T-helper 2 cell (primary cell): ENCODE measurements at regions not wholly inside any gene's neighbourhood (a gene's known extent, or its start where the extent isn't known, plus 50 kb on each side); places are given as distances from the start of the nearest gene placed in this dataset.
"Not testable (repeated sequence)": the region's sequence is repeated elsewhere in the genome, so short reads cannot be mapped to it uniquely, and the experiment has no call there.

Source experiments
- DNase-seq, 5 experiments: peaks; one replicate each; pipeline versions ENCODE4 v3.0.0 to v3.0.0-alpha.2; 2012 to 2022

DNA sequence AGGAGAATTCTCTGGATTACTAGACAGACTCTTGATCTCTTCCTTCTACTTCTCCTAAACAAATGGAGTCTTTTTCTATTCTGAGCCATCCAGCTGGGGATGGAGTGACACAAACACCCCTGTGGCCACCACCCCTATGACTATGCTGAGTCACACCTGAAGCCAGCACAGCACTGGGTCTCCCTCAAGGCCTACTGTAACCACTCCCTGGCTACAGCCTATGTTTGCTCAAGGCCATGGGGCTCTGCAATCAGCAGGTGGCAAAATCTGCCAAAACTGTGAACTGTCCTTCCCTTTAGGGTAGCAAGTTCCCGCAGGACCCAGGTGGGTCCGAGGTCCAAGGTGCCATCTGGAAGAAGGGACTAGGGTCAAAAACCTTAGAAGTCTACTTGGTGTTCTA lies 132.3 kb downstream of the TINAG start:
- no peak for DNase-seq

DNA sequence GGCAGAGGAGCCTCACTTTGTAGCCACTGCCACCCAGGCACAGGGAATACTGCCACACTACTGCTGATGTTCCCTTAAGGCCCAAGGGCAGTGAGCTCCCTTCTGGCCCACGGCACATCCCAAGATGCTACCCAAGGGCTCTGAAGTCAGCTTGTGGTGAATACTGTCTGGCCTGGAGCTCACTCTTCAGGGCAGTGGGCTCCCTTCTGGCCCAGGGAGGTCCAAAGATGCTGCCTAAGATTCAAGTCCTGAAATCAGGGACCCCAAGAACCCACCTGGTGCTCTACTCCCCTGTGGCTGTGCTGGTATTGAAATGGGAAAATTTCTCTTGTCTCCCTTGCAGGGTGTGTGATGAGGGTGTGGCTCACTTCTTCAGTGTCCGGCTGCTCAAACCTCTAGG lies 132.8 kb downstream of the TINAG start:
- DNase-seq = no peak

DNA sequence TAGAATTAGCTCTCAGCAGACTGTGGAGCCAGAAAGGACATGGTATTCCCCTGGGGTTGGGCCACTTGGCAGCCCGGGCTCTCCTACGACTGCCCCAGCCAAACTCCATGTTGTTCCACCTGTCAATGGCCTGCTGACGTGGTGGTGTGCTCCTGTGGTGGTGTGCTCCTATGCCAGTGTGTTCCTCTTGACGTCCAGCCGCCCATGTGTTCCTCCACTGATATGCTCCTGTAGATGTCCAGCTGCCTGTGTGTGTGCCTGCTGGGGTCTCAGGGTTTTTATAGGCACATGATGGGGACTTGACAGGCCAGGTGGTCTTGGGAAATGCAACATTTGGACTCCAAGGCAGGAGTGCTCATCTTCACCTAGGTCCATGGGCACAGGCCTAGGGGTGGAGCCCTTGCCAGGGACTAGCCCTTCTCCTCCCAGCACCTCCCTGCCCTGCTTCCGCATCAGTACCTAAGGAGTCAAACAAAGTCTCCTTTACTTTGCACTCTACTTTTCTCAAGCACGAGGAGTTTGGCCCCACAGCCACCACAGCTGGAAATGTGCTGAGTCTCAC lies 133.5 kb downstream of the TINAG start:
- no peak for DNase-seq

DNA sequence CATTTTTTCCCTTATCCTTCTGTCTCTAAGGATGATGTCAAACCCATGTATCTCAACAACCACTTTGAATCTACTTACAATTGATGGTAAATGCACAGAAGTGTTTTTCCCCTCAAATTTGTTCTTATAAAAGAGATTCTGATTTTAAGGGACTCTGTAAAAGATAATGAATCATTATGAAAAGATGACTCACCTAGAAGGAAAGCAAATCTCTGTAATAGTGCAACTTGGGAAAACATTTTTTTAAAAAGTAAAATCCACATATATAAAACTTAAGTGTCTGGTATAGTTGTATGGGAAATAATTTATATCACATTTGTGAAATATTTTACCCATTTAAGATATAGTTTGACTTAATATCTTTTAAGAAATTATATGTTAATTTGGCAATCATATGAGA lies 137.0 kb downstream of the TINAG start:
- DNase-seq = no peak

DNA sequence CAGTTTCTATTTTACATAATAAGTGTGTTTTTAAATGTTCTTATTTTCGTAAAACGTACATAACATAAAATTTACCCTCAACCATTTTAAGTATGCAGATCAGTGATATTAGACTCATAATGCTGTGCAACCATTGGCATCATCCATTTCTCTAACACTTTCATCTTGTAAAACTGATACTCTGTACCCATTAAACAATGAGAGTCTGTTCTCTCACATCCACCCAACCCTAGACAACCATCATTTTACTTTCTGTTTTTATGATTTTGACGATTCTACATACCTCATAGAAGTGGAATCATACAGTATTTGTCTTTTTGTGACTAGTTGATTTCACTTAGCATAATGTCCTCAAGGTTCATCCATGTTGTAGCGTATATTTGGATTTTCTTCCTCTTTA lies 140.4 kb downstream of the TINAG start:
- no peak for DNase-seq

DNA sequence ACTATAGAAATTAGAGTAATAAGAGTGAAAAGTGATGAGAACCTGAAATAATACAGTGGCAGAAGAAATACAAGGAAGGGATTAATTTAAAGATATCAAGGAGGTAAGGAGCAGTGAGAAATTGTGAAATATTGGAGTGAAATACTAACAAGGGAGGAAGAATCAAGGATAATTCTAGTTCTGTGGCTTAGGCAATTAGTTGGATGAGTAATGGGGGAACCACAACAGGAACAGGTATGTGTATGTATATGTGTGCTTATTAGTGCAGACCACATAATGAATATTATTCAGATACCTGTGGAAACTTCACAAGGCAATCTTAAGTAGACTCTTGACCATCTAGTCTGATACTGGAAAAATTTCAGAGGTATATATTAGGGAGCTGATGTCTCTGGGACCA lies 143.3 kb downstream of the TINAG start:
- DNase-seq = no peak

DNA sequence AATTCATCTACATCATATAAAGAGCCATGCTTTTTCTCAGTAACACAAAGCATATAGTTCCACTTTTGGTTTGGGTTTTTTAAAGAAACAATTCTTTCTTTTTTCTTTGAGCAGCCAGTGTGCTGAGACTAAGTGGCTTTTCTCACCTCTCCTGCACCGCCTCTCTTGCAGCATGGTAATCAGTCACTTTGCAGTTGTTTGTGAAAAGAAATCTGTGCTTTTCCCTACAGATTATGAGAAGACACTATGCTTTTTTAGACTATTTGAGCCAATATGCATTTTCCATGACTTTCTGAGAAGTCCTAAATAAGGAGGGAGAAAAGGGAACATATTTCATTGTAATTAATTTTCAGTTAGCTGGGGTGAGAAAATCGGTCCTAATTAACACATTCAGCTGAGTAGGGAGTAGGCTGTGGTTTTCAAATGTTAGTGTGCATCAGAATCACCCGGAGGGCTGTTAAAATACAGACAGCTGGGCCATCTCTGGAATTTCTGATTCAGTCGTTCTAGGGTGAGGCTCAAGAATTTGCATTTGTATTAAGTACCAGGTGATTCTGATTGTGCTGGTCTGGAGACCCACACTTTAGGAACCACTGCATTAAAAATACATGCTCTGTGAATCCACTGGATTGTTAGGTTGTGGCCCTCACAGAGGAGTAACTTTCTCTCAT lies 155.2 kb downstream of the TINAG start:
- DNase-seq = no peak

DNA sequence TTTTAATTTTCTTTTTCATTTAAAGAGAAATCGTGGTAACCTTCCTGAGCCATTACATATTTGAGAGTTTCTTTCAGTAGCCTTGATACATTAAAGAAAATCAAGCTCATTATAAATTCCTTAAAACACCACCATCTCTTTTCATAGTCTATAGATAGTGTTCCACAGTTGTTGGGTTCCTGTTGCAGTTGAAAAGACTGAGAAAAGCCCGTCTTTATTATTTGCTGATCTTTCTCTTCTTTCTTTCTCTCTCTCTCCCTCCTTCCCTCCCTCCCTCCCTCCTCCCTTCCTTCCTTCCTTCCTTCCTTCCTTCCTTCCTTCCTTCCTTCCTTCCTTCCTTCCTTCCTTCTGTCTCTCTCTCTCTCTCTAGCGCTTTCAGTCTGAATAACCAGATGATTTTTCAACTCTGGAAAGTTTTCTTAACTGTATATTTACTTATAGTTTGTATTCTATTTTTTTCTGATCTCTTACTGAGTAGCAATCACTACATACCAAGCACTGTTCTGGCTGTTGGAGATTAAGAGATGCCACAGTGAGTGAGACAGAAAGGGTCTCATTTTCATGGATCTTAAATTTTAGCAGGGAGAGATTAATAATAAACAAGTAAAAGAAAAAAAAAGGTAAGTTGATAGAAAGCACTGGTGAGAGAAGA lies 157.5 kb downstream of the TINAG start:
- no peak for DNase-seq

DNA sequence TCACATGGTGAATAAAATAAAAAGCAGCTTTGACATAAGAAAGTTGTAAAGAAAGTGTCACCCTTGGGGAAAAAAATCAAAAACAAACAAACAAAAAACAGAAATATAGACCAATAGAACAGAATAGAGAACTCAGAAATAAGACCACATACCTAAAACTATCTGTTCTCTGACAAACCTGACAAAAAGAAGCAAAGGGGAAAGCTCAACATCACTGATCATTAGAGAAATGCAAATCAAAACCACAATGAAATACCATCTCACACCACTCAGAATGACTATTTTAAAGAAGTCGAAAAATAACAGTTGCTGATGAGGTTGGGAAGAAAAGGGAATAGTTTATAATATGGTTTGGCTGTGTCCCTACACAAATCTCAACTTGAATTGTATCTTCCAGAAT lies 159.1 kb downstream of the TINAG start:
- no peak for DNase-seq

DNA sequence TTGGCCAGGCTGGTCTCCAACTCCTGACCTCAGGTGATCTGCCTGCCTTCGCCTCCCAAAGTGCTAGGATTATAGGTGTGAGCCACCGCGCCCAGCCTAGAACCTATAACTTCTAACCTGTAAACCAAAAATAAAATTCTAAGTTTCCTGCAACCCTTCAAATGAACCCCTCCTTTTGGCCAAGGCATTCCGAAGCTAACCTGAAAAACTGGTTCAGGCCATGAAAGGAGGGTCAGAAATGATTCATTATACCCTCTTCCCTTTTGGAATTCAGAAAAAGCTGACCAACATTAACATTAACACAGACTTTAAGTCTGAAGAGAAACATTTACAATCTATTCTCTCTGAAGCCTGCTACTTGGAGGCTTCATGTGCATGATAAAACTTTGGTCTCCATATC lies 165.1 kb downstream of the TINAG start:
- DNase-seq = no peak

DNA sequence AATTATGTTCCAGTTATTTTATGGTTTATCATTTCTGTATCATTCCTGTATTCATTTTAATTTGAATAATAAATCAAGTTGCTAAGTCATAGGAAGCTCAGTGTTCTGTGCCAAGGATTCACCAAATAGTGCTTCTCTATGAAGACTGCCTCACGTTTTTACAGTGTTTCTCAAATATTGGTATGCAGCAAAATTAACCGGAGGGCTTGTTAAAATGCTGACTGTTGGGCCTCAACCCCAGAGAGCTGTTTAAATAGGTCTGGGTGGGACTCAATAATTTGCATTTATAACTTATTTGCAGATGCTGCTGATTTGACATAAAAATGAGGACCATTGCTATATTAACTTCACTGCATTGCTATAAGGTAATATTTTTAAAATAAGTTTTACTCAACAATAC lies 166.7 kb downstream of the TINAG start:
- DNase-seq = no peak

DNA sequence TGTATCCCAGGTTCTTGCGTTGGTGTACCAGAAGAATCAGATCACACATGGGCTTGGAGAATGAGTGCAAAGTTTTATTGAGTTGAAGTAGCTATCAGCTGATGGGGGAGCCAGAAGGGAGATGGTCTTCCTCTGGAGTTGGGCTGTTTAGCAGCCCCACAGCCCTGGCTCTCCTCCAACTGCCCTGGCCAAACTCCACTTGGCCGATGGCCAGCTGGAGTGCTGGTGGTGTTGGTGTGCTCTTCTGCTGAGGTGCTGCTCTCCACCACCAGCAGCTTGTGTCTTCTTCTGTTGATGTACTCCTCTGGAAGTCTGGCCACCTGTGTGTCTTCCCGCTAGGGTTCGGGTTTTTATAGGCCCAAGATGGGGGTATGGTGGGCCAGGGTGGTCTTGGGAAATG lies 172.8 kb downstream of the TINAG start:
- DNase-seq = no peak

DNA sequence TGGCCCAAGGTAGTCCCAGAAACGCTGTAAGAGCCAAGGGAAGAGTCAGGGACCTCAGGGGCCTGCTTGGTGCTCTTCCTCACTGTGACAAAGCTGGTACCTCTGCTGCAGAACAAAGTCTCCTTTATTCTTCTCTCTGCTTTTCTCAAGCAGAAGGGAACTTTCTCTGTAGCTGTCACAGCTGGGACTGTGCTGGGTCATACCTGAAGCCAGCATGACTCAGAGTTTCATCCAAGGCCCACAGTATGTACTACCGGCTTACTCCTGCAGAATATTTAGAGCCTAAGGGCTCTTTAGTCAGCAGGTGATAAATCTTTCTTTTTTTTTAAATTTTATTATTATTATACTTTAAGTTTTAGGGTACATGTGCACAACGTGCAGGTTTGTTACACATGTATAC lies 183.2 kb downstream of the TINAG start:
- no peak for DNase-seq

DNA sequence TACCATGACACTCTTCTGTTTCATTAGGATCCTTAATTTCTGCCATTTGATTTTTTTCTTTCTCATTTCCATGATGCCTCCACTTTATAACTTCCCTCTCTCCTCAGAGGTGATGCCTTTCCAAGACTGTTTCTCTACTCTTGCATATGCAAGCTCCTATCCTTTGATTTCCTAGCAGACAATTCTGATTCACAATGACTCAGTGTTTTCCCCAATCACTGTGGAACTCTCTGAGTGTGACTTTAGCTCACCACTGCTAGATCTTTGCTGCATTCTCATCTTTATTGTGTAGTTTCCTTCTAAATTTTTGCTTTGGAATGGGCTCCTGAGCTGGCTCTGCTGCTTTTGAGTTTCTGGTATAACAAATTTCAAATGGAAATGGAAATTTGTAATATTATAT lies 184.9 kb downstream of the TINAG start:
- DNase-seq = no peak

DNA sequence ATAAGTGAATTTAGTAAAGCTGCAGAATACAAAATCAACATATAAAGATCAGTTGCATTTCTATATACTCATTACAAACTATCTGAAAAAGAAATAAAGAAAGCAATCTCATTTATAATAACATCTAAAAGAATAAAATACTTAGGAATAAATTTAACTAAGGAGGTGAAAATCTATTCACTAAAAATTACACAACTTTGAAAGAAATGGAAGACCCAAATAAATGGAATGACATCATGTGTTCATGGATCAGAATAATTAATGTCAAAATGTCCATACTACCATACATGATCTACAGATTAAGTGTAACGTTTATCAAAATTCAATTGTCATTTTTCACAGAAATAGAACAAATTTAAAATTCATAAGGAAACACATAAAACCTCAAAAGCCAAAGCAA lies 194.9 kb downstream of the TINAG start:
- no peak for DNase-seq

DNA sequence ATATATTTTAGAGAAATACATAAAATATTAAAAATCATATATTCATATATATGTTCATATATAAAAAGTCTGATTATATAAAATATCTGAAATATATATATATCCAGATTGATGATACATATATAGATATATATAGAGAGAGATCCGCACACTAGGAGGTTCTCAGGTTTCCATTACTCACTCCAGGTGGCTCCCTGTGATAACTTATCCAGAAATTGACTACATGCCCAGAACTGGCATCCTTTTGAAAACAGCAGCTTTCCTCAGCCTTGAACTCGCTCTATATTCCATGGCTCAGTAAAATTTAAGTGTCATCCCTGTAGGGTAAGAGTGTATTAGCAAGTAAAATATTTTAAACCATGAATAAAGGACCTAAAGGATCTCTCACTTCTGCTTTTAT lies 206.8 kb downstream of the TINAG start:
- no peak for DNase-seq

DNA sequence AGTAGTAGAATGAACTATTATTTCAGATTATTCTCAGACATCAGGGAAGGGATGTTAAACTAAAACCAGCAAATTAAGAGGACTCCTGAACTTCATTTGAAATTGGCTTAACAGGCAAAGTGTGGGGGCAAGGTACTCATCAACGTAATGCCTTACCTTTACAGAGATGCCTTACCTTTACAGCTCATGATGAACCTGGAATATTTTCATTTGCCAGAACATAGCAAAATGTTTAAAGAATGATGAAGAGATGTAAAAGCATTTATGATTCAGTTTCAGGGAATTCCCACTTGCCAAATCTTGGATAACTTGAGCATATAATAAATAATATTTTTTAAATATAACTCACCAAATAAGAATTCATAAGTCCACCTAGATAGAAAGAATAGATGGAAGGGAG lies 207.5 kb downstream of the TINAG start:
- DNase-seq = no peak

DNA sequence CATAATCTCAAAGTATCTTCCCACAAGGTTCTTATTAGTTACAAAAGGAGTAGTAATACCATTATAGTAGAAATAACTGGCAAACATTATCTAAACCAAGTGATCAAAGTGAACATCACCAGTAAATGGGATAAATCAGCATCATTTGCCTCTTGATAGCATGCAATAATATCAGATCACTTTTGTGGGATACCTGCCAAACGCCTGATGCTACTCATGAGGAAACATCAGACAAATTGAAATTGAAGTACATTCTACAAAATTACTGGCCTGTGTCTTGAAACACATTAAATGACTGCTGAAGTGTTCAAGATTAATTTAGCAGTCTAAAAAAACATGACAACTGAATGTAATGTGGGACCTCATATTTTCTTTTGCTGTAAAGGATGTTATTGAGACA lies 208.1 kb downstream of the TINAG start:
- no peak for DNase-seq

DNA sequence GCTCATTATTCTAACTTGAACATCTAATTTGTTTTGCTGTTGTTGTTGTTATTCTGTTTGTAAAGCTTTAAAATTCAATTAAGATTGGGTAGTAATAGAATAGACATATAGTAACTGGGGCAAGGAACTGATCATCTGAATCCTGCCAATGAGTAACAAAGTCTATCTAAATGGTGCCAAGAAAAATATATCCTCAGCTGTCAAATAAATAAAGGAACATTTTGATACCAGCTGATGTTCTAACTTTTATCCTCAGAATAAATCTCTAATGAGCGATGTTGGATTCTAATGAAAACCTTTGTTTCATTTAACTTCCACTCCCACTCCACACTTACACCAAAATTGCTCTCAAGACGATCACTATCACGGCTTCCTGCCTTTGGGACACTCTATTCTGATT lies 210.9 kb downstream of the TINAG start:
- DNase-seq = no peak

DNA sequence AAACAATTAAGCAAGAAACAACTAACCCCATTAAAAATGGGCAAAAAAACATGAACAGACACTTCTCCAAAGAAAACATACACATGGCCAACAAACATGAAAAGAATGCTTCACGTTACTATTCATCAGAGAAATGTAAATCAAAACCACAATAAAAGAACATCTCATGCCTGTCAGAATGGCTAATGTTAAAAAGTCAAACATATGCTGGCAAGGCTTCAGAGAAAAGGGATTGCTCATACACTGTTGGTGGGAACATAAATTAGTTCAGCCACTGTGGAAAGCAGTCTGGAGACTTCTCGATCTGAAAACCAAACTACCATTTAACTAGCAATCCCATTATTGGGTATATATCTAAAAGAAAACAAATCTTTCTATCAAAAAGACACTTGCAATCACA lies 217.5 kb downstream of the TINAG start:
- DNase-seq = no peak

DNA sequence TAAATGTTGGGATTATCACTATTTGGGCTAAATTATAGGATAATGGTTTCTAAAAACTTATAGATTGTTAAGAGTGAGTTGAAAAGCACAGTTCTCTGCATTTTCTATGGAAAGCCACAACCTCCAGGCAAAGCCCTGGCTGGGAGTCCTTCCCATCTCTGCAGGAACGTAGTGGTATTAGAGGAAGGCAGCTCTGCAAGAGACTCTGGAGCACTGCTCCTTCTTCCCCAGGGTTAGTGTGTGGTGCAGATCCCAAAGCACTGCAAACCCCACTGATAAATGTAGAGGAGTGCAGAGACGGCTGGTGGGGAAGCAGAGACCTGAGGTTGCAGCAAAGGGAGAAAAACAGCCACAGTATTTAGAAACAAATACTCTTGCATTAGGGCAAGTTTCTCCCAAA lies 225.3 kb downstream of the TINAG start:
- DNase-seq = no peak

DNA sequence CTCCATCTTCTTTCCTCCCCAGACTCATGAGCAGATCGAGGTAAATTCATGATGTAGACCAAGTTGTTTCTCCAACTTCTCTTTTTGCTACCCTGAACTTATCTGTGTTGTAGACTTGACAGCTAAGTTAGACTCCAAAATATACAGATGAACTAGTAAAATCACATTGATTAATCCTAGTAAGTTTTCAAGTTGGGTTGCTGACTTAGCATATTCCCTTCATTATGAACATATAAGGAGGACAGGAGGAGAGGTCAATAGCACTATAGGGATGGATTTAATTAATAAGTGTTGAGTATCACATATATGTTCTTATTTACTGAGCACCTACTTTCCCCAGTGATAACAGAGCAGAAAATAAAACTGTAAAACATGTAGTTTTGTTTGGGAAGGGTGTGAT lies 227.3 kb downstream of the TINAG start:
- no peak for DNase-seq

DNA sequence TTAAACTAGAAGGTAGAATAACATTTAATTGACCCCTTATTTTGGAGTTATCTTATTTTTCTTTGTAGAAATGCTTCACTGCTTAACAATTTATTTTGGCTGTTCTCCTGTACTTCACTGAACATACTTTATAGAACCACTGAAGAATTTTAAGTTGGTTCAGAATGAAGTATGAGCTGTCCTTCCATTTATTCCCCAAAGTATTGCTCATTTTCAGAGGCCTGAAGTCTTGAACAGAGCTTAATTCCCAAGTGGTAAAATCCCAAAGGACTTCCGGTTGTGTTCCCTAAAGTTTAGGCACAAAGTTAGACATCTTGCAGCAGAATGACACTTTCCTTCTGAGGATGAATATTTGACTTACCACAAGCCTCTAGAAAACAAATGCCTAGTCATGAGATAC lies 233.3 kb downstream of the TINAG start:
- DNase-seq = no peak

DNA sequence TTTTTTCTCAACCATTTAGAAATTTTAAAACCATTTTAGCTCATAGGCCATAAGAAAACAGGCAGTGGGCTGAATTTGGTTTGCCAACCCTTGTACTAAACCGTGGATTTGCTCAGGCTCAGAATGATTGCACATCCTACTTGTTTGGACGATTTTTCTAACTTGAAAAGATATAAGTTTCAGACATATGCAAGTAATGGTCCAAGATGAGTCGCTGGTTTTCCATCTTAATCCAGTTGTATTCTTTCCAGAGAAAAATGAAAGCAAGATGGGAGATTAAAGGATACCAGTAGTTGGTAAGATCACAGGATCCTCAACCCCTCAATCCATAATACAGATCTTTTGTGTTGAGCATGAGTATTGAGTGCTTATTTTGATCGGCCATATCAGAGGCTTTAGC lies 250.9 kb downstream of the TINAG start:
- no peak for DNase-seq

DNA sequence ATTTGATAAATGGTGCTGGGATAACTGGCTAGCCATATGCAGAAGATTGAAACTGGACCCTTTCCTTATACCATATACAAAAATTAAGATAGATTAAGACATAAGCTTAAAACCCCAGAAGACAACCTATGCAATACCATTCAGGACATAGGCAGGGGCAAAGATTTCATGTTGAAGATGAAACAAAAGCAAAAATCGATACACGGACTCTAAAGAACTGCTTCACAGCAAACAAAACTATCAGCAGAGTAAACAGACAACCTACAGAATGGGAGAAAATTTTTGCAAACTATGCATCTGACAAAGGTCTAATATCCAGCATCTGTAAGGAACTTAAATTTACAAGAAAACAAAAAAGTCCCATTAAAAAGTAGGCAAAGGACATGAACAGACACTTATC lies 255.9 kb downstream of the TINAG start:
- DNase-seq = not testable (repeated sequence)
